HepG2 (cell line): ENCODE measurements at regions not wholly inside any gene's neighbourhood (a gene's known extent, or its start where the extent isn't known, plus 50 kb on each side); places are given as distances from the start of the nearest gene placed in this dataset.

ENCODE experiments used
- ATAC-seq: fragments of 200-7000 bp; cut with Tn5 transposase; 3 replicates; pipeline ENCODE4 v1.9.1; 2020; ENCODE audit warnings: mild to moderate bottlenecking, moderate library complexity
- BruUV-seq: library from RNA; stranded (reverse); fragments of 400-500 nt; replicated peaks from 2 replicates; lab custom pipeline; 2021; lab: Mats Ljungman, UMichigan
- CTCF ChIA-PET: fragments of 300-600 bp; formaldehyde crosslinking; extraction: SDS; loops from one replicate; lab custom pipeline; 2021; ENCODE audit warnings: low total read pairs, inconsistent platforms, low intra/inter-chr PET ratio; lab: Yijun Ruan, JAX
- POLR2A ChIA-PET: fragments of 350-600 bp; sonication (Branson Sonifier 250); formaldehyde crosslinking; loops from one replicate; lab custom pipeline; 2020; ENCODE audit warnings: antibody characterized with exemption, inconsistent platforms; lab: Yijun Ruan, JAX
- DNase-seq: peaks from one replicate; pipeline ENCODE4 v3.0.0-alpha.2; 2015; ENCODE audit warnings: low spot score
- FAIRE-seq: peaks from 3 replicates; lab custom pipeline; 2011; peaks lifted over from hg19 to GRCh38; lab: Jason Lieb, UNC
- H2AFZ ChIP-seq: one replicate; pipeline ENCODE4 v1.6.1; 2011; ENCODE audit warnings: low read length, inconsistent platforms
- H3K27ac ChIP-seq: fragments of 300-600 bp; 3 replicates; pipeline ENCODE4 v1.8.0; 2011; ENCODE audit warnings: mixed run types, mild to moderate bottlenecking, mixed read lengths, low read length, inconsistent platforms; ENCODE audit not compliant: insufficient read depth; ENCODE audit errors: extremely low read length
- H3K27me3 ChIP-seq, 2 experiments: fragments of 200-600 bp in 1 of 2; 2 replicates in 1 of 2; 3 replicates in 1 of 2; pipeline versions ENCODE4 v1.6.0 to v1.8.0; 2011; ENCODE audit warnings: low read length in 2 of 2, mild to moderate bottlenecking in 2 of 2, moderate library complexity in 2 of 2, inconsistent platforms in 1 of 2; ENCODE audit not compliant: insufficient read depth in 2 of 2, control insufficient read depth in 1 of 2
- H3K36me3 ChIP-seq, 2 experiments: fragments of 200-600 bp in 1 of 2; replicated peaks in 1 of 2; 2 replicates in 1 of 2; 3 replicates in 1 of 2; pipeline versions ENCODE4 v1.5.1 to v1.8.0; 2011; ENCODE audit warnings: low read length in 2 of 2, inconsistent platforms in 1 of 2; ENCODE audit not compliant: insufficient read depth in 2 of 2, control insufficient read depth in 1 of 2
- H3K4me1 ChIP-seq: 2 replicates; pipeline ENCODE4 v1.5.1; 2012; ENCODE audit warnings: low read length, inconsistent platforms; ENCODE audit not compliant: insufficient read depth
- H3K4me2 ChIP-seq: 2 replicates; pipeline ENCODE4 v1.6.0; 2011; ENCODE audit warnings: low read depth, low read length, inconsistent platforms
- H3K4me3 ChIP-seq, 3 experiments: fragments of 200-600 bp in 1 of 3; sonication (generic), shearing (Covaris generic) in 1 of 3; replicated peaks in 1 of 3; 2 replicates each; pipeline ENCODE4 v1.5.1; 2011 to 2016; ENCODE audit warnings: low read length in 3 of 3, inconsistent platforms in 2 of 3, low read depth in 2 of 3, mild to moderate bottlenecking in 2 of 3, control low read depth in 1 of 3, mixed read lengths in 1 of 3; ENCODE audit not compliant: insufficient read depth in 1 of 3
- H3K79me2 ChIP-seq: one replicate; pipeline ENCODE4 v1.6.1; 2011; ENCODE audit warnings: low read length, inconsistent platforms; ENCODE audit not compliant: insufficient read depth
- H3K9ac ChIP-seq: 2 replicates; pipeline ENCODE4 v1.6.0; 2011; ENCODE audit warnings: mild to moderate bottlenecking, low read depth, low read length, inconsistent platforms; ENCODE audit not compliant: insufficient read depth
- H3K9me3 ChIP-seq: 2 replicates; pipeline ENCODE4 v1.5.1; 2012; ENCODE audit warnings: mild to moderate bottlenecking, low read length
- H4K20me1 ChIP-seq: 2 replicates; pipeline ENCODE4 v1.6.0; 2011; ENCODE audit warnings: inconsistent platforms, mild to moderate bottlenecking, low read length, moderate library complexity; ENCODE audit not compliant: insufficient read depth
- ATM ChIP-seq: fragments of 450-650 bp; IDR thresholded peaks from 2 replicates; pipeline ENCODE4 v1.7.1; 2017; ENCODE audit warnings: mild to moderate bottlenecking, borderline replicate concordance
- FOXA1 ChIP-seq, 2 experiments: fragments of 450-650 bp in 1 of 2; sonication (generic) in 1 of 2; formaldehyde crosslinking in 1 of 2; IDR thresholded peaks; 2 replicates each; pipeline versions ENCODE4 v1.4.0 to v1.6.1; 2016 to 2020; ENCODE audit warnings: missing genetic modification reagents in 1 of 2
- SMYD3 ChIP-seq: sonication (generic); formaldehyde crosslinking; IDR thresholded peaks from 2 replicates; pipeline ENCODE4 v1.8.1; 2023; ENCODE audit warnings: mild to moderate bottlenecking, missing genetic modification reagents
- SNAPC4 ChIP-seq: sonication (generic); formaldehyde crosslinking; IDR thresholded peaks from 2 replicates; pipeline ENCODE4 v1.4.0; 2020; ENCODE audit warnings: mild to moderate bottlenecking, missing genetic modification reagents
- WGBS: methylation state at CpG from one replicate; pipeline ENCODE4 v1.1.6; 2017; ENCODE audit warnings: low lambda C conversion rate; 5-methylcytosine and 5-hydroxymethylcytosine counted together
- in situ Hi-C: cut with HindIII; loops from 2 replicates; pipeline ENCODE4 v1.10.0; 2017; ENCODE audit warnings: low pct_unique_long_range_greater_than_20kb; ENCODE audit not compliant: extremely low pct_ligation_motif_present
- intact Hi-C: fragments of 100-400 bp; cut with micrococcal nuclease; formaldehyde crosslinking; loops from one replicate; pipeline ENCODE4 v1.10.0; 2022; ENCODE audit not compliant: unreplicated experiment

- TF ChIP-seq SNAPC4 = no peak
Observed at GRCh38 chr10:21423850-21424249, 101.6 kb downstream of the SKIDA1 start (continued).

- intact Hi-C loops (no loop called here), in situ Hi-C loops (no loop called here)
- H3K4me1 ChIP-seq = peaks cover 9% of the 10 kb centered on the region
- no peak overlapping the region for H3K4me2 ChIP-seq
- no peaks in the 10 kb centered on the region for H4K20me1 ChIP-seq
- no peak for ATAC-seq
- no peak for DNase-seq
- H3K36me3 ChIP-seq = no peaks in the 10 kb centered on the region
- no peak overlapping the region for H2AFZ ChIP-seq
- BruUV-seq = no TSS peak
- POLR2A ChIA-PET = no interaction called here
- TF ChIP-seq FOXA1 (IDR thresholded peaks at IDR 0.05) = peak; percentile 20; the same call in 1 of the 2 replicates
- TF ChIP-seq FOXA1 (CRISPR knock-in tag; IDR thresholded peaks at IDR 0.05) = no peak
- TF ChIP-seq ATM = 0 out of 2 replicates have a peak, but pooled peaks have one; percentile 32
- no peak for TF ChIP-seq SMYD3 (CRISPR knock-in tag)
- CTCF ChIA-PET = no interaction called here
- no peaks in the 10 kb centered on the region for H3K79me2 ChIP-seq
- no peak overlapping the region for H3K4me3 ChIP-seq
- 45% methylated on average over 2 of the region's 2 CpGs for WGBS
- no peak overlapping the region for H3K27ac ChIP-seq
- no peak for FAIRE-seq
- H3K9me3 ChIP-seq = no peaks in the 10 kb centered on the region; the same call in 1 of the 2 replicates
- no peaks in the 10 kb centered on the region; a peak in 2 of 5 replicates for H3K27me3 ChIP-seq
- H3K9ac ChIP-seq = no peak overlapping the region
Observed at GRCh38 chr10:21423338-21423737, 102.1 kb downstream of the SKIDA1 start.
